Amniotic stem cell (primary cell): ENCODE measurements at regions not wholly inside any gene's neighbourhood (a gene's known extent, or its start where the extent isn't known, plus 50 kb on each side); places are given as distances from the start of the nearest gene placed in this dataset.

Source experiments
- DNase-seq: peaks from one replicate; lab custom pipeline; 2025; lab: John Stamatoyannopoulos, UW

GRCh38 chr14:42123526-42123925 lies 516.9 kb downstream of the LRFN5 start:
- no peak for DNase-seq

- no peak for DNase-seq
Measured at GRCh38 chr14:42113358-42114069, 506.8 kb downstream of the LRFN5 start.

- no peak for DNase-seq
Measured at GRCh38 chr14:42112108-42112507, 505.4 kb downstream of the LRFN5 start.

GRCh38 chr14:42111355-42111754 lies 504.7 kb downstream of the LRFN5 start:
- DNase-seq: no peak

GRCh38 chr14:42110167-42110566 lies 503.5 kb downstream of the LRFN5 start:
- DNase-seq: no peak

GRCh38 chr14:42095155-42095554 lies 488.5 kb downstream of the LRFN5 start:
- no peak for DNase-seq

- DNase-seq: no peak
Measured at GRCh38 chr14:42090122-42090521, 483.4 kb downstream of the LRFN5 start.

GRCh38 chr14:42079911-42080310 lies 473.2 kb downstream of the LRFN5 start:
- DNase-seq: no peak

- no peak for DNase-seq
Measured at GRCh38 chr14:42078345-42078744, 471.7 kb downstream of the LRFN5 start.

GRCh38 chr14:42070031-42070430 lies 463.4 kb downstream of the LRFN5 start:
- DNase-seq: no peak

GRCh38 chr14:42057111-42057510 lies 450.4 kb downstream of the LRFN5 start:
- no peak for DNase-seq

- no peak for DNase-seq
Measured at GRCh38 chr14:42047421-42048055, 440.9 kb downstream of the LRFN5 start.

GRCh38 chr14:42045383-42045782 lies 438.7 kb downstream of the LRFN5 start:
- DNase-seq: no peak

- no peak for DNase-seq
Measured at GRCh38 chr14:42028607-42029006, 421.9 kb downstream of the LRFN5 start.

GRCh38 chr14:42027271-42027670 lies 420.6 kb downstream of the LRFN5 start:
- DNase-seq: no peak

GRCh38 chr14:42023452-42023851 lies 416.8 kb downstream of the LRFN5 start:
- DNase-seq: no peak

GRCh38 chr14:42014301-42014700 lies 407.6 kb downstream of the LRFN5 start:
- no peak for DNase-seq

GRCh38 chr14:42013559-42013958 lies 406.9 kb downstream of the LRFN5 start:
- DNase-seq: no peak

GRCh38 chr14:42013153-42013552 lies 406.5 kb downstream of the LRFN5 start:
- no peak for DNase-seq

GRCh38 chr14:42011221-42011620 lies 404.5 kb downstream of the LRFN5 start:
- no peak for DNase-seq

- DNase-seq: no peak
Measured at GRCh38 chr14:42004321-42004720, 397.6 kb downstream of the LRFN5 start.

- no peak for DNase-seq
Measured at GRCh38 chr14:42002141-42002540, 395.5 kb downstream of the LRFN5 start.

- no peak for DNase-seq
Measured at GRCh38 chr14:42001431-42001830, 394.8 kb downstream of the LRFN5 start.

- DNase-seq: no peak
Measured at GRCh38 chr14:42000450-42000849, 393.8 kb downstream of the LRFN5 start.
